ENCODE measurements at regions not wholly inside any gene's neighbourhood (a gene's known extent, or its start where the extent isn't known, plus 50 kb on each side); places are given as distances from the start of the nearest gene placed in this dataset.
"Not testable (repeated sequence)": the region's sequence is repeated elsewhere in the genome, so short reads cannot be mapped to it uniquely, and the experiment has no call there.

GRCh38 chr16:5917436-5918195 lies 820.0 kb upstream of the EEF2KMT start:
- H3K4me1 ChIP-seq (ENCODE audit: control insufficient read depth in 3 of 3, insufficient read depth in 3 of 3, low read length in 3 of 3) = no peaks in the 10 kb centered on the region
- H3K9ac ChIP-seq (ENCODE audit: low read depth in 1 of 3, low read length in 3 of 3) = no peak overlapping the region
- no peaks in the 10 kb centered on the region for H3K9me3 ChIP-seq (ENCODE audit: control insufficient read depth in 3 of 3, low read length in 3 of 3)
- no peaks in the 10 kb centered on the region for H3K27me3 ChIP-seq (ENCODE audit: control insufficient read depth in 3 of 3, insufficient read depth in 3 of 3, low read length in 3 of 3)
- H3K36me3 ChIP-seq (ENCODE audit: control insufficient read depth in 3 of 3, insufficient read depth in 3 of 3, low read length in 3 of 3) = no peaks in the 10 kb centered on the region
- H3K27ac ChIP-seq (ENCODE audit: low read depth, low read length) = no peak overlapping the region
- H3K4me3 ChIP-seq (ENCODE audit: low read length in 3 of 3) = no peak overlapping the region

GRCh38 chr16:5916711-5917191 lies 819.2 kb upstream of the EEF2KMT start:
- no peaks in the 10 kb centered on the region for H3K4me1 ChIP-seq (ENCODE audit: control insufficient read depth in 3 of 3, insufficient read depth in 3 of 3, low read length in 3 of 3)
- no peak overlapping the region for H3K27ac ChIP-seq (ENCODE audit: low read depth, low read length)
- H3K27me3 ChIP-seq (ENCODE audit: control insufficient read depth in 3 of 3, insufficient read depth in 3 of 3, low read length in 3 of 3) = no peaks in the 10 kb centered on the region
- no peaks in the 10 kb centered on the region for H3K9me3 ChIP-seq (ENCODE audit: control insufficient read depth in 3 of 3, low read length in 3 of 3)
- no peak overlapping the region for H3K4me3 ChIP-seq (ENCODE audit: low read length in 3 of 3)
- no peaks in the 10 kb centered on the region for H3K36me3 ChIP-seq (ENCODE audit: control insufficient read depth in 3 of 3, insufficient read depth in 3 of 3, low read length in 3 of 3)
- no peak overlapping the region for H3K9ac ChIP-seq (ENCODE audit: low read depth in 1 of 3, low read length in 3 of 3)

GRCh38 chr16:5911241-5911640 lies 813.6 kb upstream of the EEF2KMT start:
- Histone ChIP-seq H3K27ac (ENCODE audit: low read depth, low read length) (no peak overlapping the region), H3K4me3 (ENCODE audit: low read length in 3 of 3) (no peak overlapping the region), H3K9ac (ENCODE audit: low read depth in 1 of 3, low read length in 3 of 3) (no peak overlapping the region), H3K27me3 (ENCODE audit: control insufficient read depth in 3 of 3, insufficient read depth in 3 of 3, low read length in 3 of 3) (no peaks in the 10 kb centered on the region), H3K9me3 (ENCODE audit: control insufficient read depth in 3 of 3, low read length in 3 of 3) (no peaks in the 10 kb centered on the region), H3K4me1 (ENCODE audit: control insufficient read depth in 3 of 3, insufficient read depth in 3 of 3, low read length in 3 of 3) (no peaks in the 10 kb centered on the region), H3K36me3 (ENCODE audit: control insufficient read depth in 3 of 3, insufficient read depth in 3 of 3, low read length in 3 of 3) (no peaks in the 10 kb centered on the region)

GRCh38 chr16:5909556-5909955 lies 812.0 kb upstream of the EEF2KMT start:
- H3K9me3 ChIP-seq (ENCODE audit: control insufficient read depth in 3 of 3, low read length in 3 of 3); H3K4me3 ChIP-seq (ENCODE audit: low read length in 3 of 3); H3K27me3 ChIP-seq (ENCODE audit: control insufficient read depth in 3 of 3, insufficient read depth in 3 of 3, low read length in 3 of 3); H3K4me1 ChIP-seq (ENCODE audit: control insufficient read depth in 3 of 3, insufficient read depth in 3 of 3, low read length in 3 of 3); H3K36me3 ChIP-seq (ENCODE audit: control insufficient read depth in 3 of 3, insufficient read depth in 3 of 3, low read length in 3 of 3); H3K9ac ChIP-seq (ENCODE audit: low read depth in 1 of 3, low read length in 3 of 3); H3K27ac ChIP-seq (ENCODE audit: low read depth, low read length): not testable (repeated sequence)

- Histone ChIP-seq H3K27me3 (ENCODE audit: control insufficient read depth in 3 of 3, insufficient read depth in 3 of 3, low read length in 3 of 3) (no peaks in the 10 kb centered on the region), H3K4me3 (ENCODE audit: low read length in 3 of 3) (no peak overlapping the region), H3K4me1 (ENCODE audit: control insufficient read depth in 3 of 3, insufficient read depth in 3 of 3, low read length in 3 of 3) (no peaks in the 10 kb centered on the region), H3K36me3 (ENCODE audit: control insufficient read depth in 3 of 3, insufficient read depth in 3 of 3, low read length in 3 of 3) (no peaks in the 10 kb centered on the region), H3K27ac (ENCODE audit: low read depth, low read length) (no peak overlapping the region), H3K9me3 (ENCODE audit: control insufficient read depth in 3 of 3, low read length in 3 of 3) (no peaks in the 10 kb centered on the region), H3K9ac (ENCODE audit: low read depth in 1 of 3, low read length in 3 of 3) (no peak overlapping the region)
Measured at GRCh38 chr16:5907544-5907943, 809.9 kb upstream of the EEF2KMT start.

DNA sequence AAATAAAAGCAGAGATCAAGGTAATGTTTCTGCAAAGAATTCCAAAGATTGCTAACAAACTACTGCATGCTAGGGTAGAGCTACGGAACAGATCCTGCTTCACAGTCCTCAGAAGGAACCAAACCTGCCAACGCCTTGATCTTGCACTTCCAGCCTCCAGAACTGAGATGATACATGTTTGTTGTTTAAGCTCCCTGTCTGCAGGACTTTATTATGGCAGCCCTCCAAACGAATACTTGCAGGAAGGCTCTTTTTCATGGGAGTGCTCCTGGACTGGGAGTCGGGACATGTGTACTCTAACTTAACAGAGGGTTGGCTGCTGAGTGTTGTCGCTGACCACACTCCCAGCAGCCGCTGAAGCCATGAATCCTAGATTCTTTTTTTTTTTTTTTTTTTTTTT lies 808.8 kb upstream of the EEF2KMT start:
- Histone ChIP-seq H3K27ac (ENCODE audit: low read depth, low read length) (no peak overlapping the region), H3K4me3 (ENCODE audit: low read length in 3 of 3) (no peak overlapping the region), H3K4me1 (ENCODE audit: control insufficient read depth in 3 of 3, insufficient read depth in 3 of 3, low read length in 3 of 3) (no peaks in the 10 kb centered on the region), H3K9me3 (ENCODE audit: control insufficient read depth in 3 of 3, low read length in 3 of 3) (no peaks in the 10 kb centered on the region), H3K36me3 (ENCODE audit: control insufficient read depth in 3 of 3, insufficient read depth in 3 of 3, low read length in 3 of 3) (no peaks in the 10 kb centered on the region), H3K9ac (ENCODE audit: low read depth in 1 of 3, low read length in 3 of 3) (no peak overlapping the region), H3K27me3 (ENCODE audit: control insufficient read depth in 3 of 3, insufficient read depth in 3 of 3, low read length in 3 of 3) (no peaks in the 10 kb centered on the region)

DNA sequence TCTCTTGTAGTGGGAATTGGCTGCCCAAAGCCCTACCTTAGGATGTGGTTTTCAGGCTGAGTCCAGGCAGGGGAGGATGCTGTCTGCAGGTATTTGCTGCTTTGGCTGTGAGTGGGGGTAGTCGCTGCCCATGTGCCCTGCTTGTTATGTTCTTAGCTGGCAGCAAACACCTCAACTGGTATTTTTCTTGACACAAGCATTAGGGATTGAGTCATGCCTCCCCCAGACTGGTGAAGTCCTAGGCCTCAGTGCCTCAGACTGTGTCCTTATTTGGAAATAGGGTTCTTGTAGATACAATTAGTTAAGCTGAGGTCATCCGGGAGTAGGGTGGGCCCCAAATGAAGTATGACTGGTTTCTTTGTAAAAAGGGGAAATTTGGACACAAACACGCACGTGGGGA lies 808.3 kb upstream of the EEF2KMT start:
- Histone ChIP-seq H3K4me3 (ENCODE audit: low read length in 3 of 3) (no peak overlapping the region), H3K9ac (ENCODE audit: low read depth in 1 of 3, low read length in 3 of 3) (no peak overlapping the region), H3K4me1 (ENCODE audit: control insufficient read depth in 3 of 3, insufficient read depth in 3 of 3, low read length in 3 of 3) (no peaks in the 10 kb centered on the region), H3K36me3 (ENCODE audit: control insufficient read depth in 3 of 3, insufficient read depth in 3 of 3, low read length in 3 of 3) (no peaks in the 10 kb centered on the region), H3K9me3 (ENCODE audit: control insufficient read depth in 3 of 3, low read length in 3 of 3) (no peaks in the 10 kb centered on the region), H3K27me3 (ENCODE audit: control insufficient read depth in 3 of 3, insufficient read depth in 3 of 3, low read length in 3 of 3) (no peaks in the 10 kb centered on the region), H3K27ac (ENCODE audit: low read depth, low read length) (no peak overlapping the region)

DNA sequence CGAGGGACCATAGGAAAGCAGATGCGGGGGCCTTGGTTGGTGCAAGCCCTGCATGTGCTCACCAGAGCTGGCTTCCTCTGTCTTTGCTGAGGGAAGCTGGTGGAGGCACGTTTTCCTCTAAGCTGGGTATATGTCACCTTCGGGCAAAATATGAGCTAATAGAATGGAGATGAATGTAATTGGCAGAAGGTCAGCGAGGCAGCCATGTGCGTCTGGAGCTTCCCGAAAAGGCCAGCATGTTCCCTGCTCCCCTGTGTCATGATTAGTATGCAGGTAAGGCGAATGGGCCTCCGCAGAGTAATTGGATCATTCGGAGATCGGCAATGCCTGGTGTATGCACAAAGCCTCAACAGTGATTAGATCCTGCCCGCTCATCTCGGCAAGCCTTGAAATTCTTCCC lies 806.2 kb upstream of the EEF2KMT start:
- Histone ChIP-seq H3K9ac (ENCODE audit: low read depth in 1 of 3, low read length in 3 of 3) (no peak overlapping the region), H3K4me1 (ENCODE audit: control insufficient read depth in 3 of 3, insufficient read depth in 3 of 3, low read length in 3 of 3) (no peaks in the 10 kb centered on the region), H3K27me3 (ENCODE audit: control insufficient read depth in 3 of 3, insufficient read depth in 3 of 3, low read length in 3 of 3) (no peaks in the 10 kb centered on the region)

GRCh38 chr16:5903153-5903552 lies 805.6 kb upstream of the EEF2KMT start:
- Histone ChIP-seq H3K4me1 (ENCODE audit: control insufficient read depth in 3 of 3, insufficient read depth in 3 of 3, low read length in 3 of 3) (no peaks in the 10 kb centered on the region), H3K9ac (ENCODE audit: low read depth in 1 of 3, low read length in 3 of 3) (no peak overlapping the region), H3K27ac (ENCODE audit: low read depth, low read length) (no peak overlapping the region), H3K4me3 (ENCODE audit: low read length in 3 of 3) (no peak overlapping the region), H3K36me3 (ENCODE audit: control insufficient read depth in 3 of 3, insufficient read depth in 3 of 3, low read length in 3 of 3) (no peaks in the 10 kb centered on the region), H3K9me3 (ENCODE audit: control insufficient read depth in 3 of 3, low read length in 3 of 3) (peaks cover 0 to 2% (median 0%) of the 10 kb centered on the region in 3 donors), H3K27me3 (ENCODE audit: control insufficient read depth in 3 of 3, insufficient read depth in 3 of 3, low read length in 3 of 3) (no peaks in the 10 kb centered on the region)

More for the DNA sequence above, 806.2 kb upstream of the EEF2KMT start:
- Histone ChIP-seq H3K36me3 (ENCODE audit: control insufficient read depth in 3 of 3, insufficient read depth in 3 of 3, low read length in 3 of 3) (no peaks in the 10 kb centered on the region), H3K4me3 (ENCODE audit: low read length in 3 of 3) (no peak overlapping the region), H3K9me3 (ENCODE audit: control insufficient read depth in 3 of 3, low read length in 3 of 3) (peaks cover 0 to 2% (median 0%) of the 10 kb centered on the region in 3 donors), H3K27ac (ENCODE audit: low read depth, low read length) (no peak overlapping the region)

- Histone ChIP-seq H3K4me3 (ENCODE audit: low read length in 3 of 3) (no peak overlapping the region), H3K4me1 (ENCODE audit: control insufficient read depth in 3 of 3, insufficient read depth in 3 of 3, low read length in 3 of 3) (no peaks in the 10 kb centered on the region), H3K9ac (ENCODE audit: low read depth in 1 of 3, low read length in 3 of 3) (no peak overlapping the region), H3K9me3 (ENCODE audit: control insufficient read depth in 3 of 3, low read length in 3 of 3) (peaks cover 0 to 2% (median 0%) of the 10 kb centered on the region in 3 donors), H3K27me3 (ENCODE audit: control insufficient read depth in 3 of 3, insufficient read depth in 3 of 3, low read length in 3 of 3) (no peaks in the 10 kb centered on the region), H3K36me3 (ENCODE audit: control insufficient read depth in 3 of 3, insufficient read depth in 3 of 3, low read length in 3 of 3) (no peaks in the 10 kb centered on the region), H3K27ac (ENCODE audit: low read depth, low read length) (no peak overlapping the region)
Measured at GRCh38 chr16:5900046-5900445, 802.5 kb upstream of the EEF2KMT start.
